ENCODE measurements at regions not wholly inside any gene's neighbourhood (a gene's known extent, or its start where the extent isn't known, plus 50 kb on each side); places are given as distances from the start of the nearest gene placed in this dataset.

- H3K9me3 ChIP-seq (ENCODE audit: control insufficient read depth in 5 of 5, low read length in 5 of 5) = no peaks in the 10 kb centered on the region
- H3K4me3 ChIP-seq (ENCODE audit: low read depth in 1 of 5, low read length in 5 of 5) = peak overlapping the region in 3 of 5 donors; percentile 22 to 53 (median 46)
- H3K4me1 ChIP-seq (ENCODE audit: control insufficient read depth in 5 of 5, insufficient read depth in 5 of 5, low read length in 5 of 5) = peaks cover 11 to 50% (median 30%) of the 10 kb centered on the region in 5 donors
- H3K27me3 ChIP-seq (ENCODE audit: control insufficient read depth in 5 of 5, insufficient read depth in 4 of 5, low read length in 5 of 5) = no peaks in the 10 kb centered on the region
- H3K27ac ChIP-seq (ENCODE audit: low read depth, low read length) = peak overlapping the region; percentile 50
- no peaks in the 10 kb centered on the region for H3K36me3 ChIP-seq (ENCODE audit: control insufficient read depth in 5 of 5, insufficient read depth in 5 of 5, low read length in 5 of 5)
- H3K9ac ChIP-seq (ENCODE audit: low read length in 5 of 5) = peak overlapping the region in 4 of 5 donors; percentile 14 to 59 (median 30)
Measured at GRCh38 chr20:50378170-50379000, 131.8 kb upstream of the PTPN1 start.

DNA sequence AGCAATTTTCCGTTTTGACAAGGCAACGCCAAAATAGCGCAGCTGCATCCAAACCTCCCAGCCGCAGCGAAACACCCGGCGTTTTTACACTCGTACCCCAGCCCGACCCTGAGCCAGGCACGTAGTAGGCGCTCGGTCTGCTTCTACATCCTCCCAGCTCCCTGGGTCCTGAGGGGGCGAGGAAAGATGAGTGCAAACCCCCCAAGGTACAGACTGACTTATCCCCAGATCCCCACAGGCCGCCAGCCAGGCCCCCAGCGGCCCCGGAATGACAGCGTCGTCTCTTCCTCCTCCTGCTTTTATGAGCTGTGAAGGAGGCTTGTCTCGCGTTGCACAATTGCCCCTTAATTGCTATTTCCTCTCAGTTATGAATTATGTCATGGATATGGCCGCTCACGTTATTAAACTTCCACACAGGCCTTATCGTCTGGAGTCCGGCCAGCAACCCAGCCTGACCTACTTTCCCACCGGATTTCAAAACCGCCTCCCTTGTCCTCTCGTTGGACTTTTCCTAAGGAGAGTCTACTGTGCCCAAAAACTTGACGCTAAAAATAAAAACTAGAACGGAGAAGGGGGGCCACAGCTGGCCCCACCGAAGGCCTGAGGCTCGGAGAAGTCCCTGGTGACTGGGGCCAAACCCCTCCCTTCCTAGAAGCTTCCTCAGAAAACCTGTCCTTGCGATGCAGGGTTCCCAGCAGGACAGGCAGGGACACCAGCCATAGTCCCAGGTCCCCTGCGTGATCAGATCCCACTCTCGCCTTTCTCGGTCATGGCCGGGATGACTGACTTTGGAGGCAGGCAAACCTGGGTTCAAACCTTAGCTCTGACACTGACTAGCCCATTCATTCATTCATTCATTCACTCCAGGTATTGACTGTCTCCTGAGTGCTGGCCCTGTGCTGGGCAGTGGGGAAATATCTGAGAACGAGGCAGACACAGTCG is 130.9 kb upstream of the PTPN1 start:
- Histone ChIP-seq H3K9me3 (ENCODE audit: control insufficient read depth in 5 of 5, low read length in 5 of 5) (no peaks in the 10 kb centered on the region), H3K4me1 (ENCODE audit: control insufficient read depth in 5 of 5, insufficient read depth in 5 of 5, low read length in 5 of 5) (peaks cover 11 to 50% (median 30%) of the 10 kb centered on the region in 5 donors), H3K27ac (ENCODE audit: low read depth, low read length) (peak overlapping the region; percentile 50), H3K9ac (ENCODE audit: low read length in 5 of 5) (peak overlapping the region in 4 of 5 donors; percentile 14 to 65 (median 40)), H3K4me3 (ENCODE audit: low read depth in 1 of 5, low read length in 5 of 5) (peak overlapping the region; percentile 11 to 53 (median 22)), H3K27me3 (ENCODE audit: control insufficient read depth in 5 of 5, insufficient read depth in 4 of 5, low read length in 5 of 5) (no peaks in the 10 kb centered on the region), H3K36me3 (ENCODE audit: control insufficient read depth in 5 of 5, insufficient read depth in 5 of 5, low read length in 5 of 5) (no peaks in the 10 kb centered on the region)

GRCh38 chr20:50379991-50380696 is 130.0 kb upstream of the PTPN1 start:
- H3K4me3 ChIP-seq (ENCODE audit: low read depth in 1 of 5, low read length in 5 of 5) = peak overlapping the region in 1 of 5 donors; percentile 11
- H3K9ac ChIP-seq (ENCODE audit: low read length in 5 of 5) = peak overlapping the region in 2 of 5 donors; percentile 21 to 65
- no peaks in the 10 kb centered on the region for H3K9me3 ChIP-seq (ENCODE audit: control insufficient read depth in 5 of 5, low read length in 5 of 5)
- no peaks in the 10 kb centered on the region for H3K27me3 ChIP-seq (ENCODE audit: control insufficient read depth in 5 of 5, insufficient read depth in 4 of 5, low read length in 5 of 5)
- H3K27ac ChIP-seq (ENCODE audit: low read depth, low read length) = peak overlapping the region; percentile 41
- H3K36me3 ChIP-seq (ENCODE audit: control insufficient read depth in 5 of 5, insufficient read depth in 5 of 5, low read length in 5 of 5) = no peaks in the 10 kb centered on the region
- H3K4me1 ChIP-seq (ENCODE audit: control insufficient read depth in 5 of 5, insufficient read depth in 5 of 5, low read length in 5 of 5) = peaks cover 11 to 50% (median 30%) of the 10 kb centered on the region in 5 donors

DNA sequence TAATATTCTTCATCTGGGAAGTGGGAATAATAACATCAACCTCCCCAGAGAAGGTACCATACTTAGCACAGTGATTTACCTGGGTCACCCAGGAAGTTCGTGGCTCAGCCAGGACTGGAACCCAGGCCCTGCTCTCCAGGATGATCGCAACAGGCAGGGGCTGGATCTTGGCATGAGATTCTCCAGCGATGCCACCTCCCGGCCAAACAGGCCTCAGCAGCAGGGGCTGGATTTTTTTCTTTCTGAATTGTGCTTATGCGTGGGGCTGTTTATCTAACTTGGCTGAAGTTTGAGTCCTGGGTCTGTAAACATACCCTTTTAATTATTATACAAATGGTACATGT is 129.5 kb upstream of the PTPN1 start:
- no peaks in the 10 kb centered on the region for H3K9me3 ChIP-seq (ENCODE audit: control insufficient read depth in 5 of 5, low read length in 5 of 5)
- H3K36me3 ChIP-seq (ENCODE audit: control insufficient read depth in 5 of 5, insufficient read depth in 5 of 5, low read length in 5 of 5) = no peaks in the 10 kb centered on the region
- H3K4me1 ChIP-seq (ENCODE audit: control insufficient read depth in 5 of 5, insufficient read depth in 5 of 5, low read length in 5 of 5) = peaks cover 11 to 51% (median 32%) of the 10 kb centered on the region in 5 donors
- no peak overlapping the region for H3K4me3 ChIP-seq (ENCODE audit: low read depth in 1 of 5, low read length in 5 of 5)
- H3K27me3 ChIP-seq (ENCODE audit: control insufficient read depth in 5 of 5, insufficient read depth in 4 of 5, low read length in 5 of 5) = no peaks in the 10 kb centered on the region
- no peak overlapping the region for H3K27ac ChIP-seq (ENCODE audit: low read depth, low read length)
- no peak overlapping the region for H3K9ac ChIP-seq (ENCODE audit: low read length in 5 of 5)

- no peak overlapping the region for H3K9ac ChIP-seq (ENCODE audit: low read length in 5 of 5)
- no peak overlapping the region for H3K4me3 ChIP-seq (ENCODE audit: low read depth in 1 of 5, low read length in 5 of 5)
- H3K4me1 ChIP-seq (ENCODE audit: control insufficient read depth in 5 of 5, insufficient read depth in 5 of 5, low read length in 5 of 5) = peaks cover 11 to 54% (median 32%) of the 10 kb centered on the region in 5 donors
- H3K27me3 ChIP-seq (ENCODE audit: control insufficient read depth in 5 of 5, insufficient read depth in 4 of 5, low read length in 5 of 5) = no peaks in the 10 kb centered on the region
- H3K9me3 ChIP-seq (ENCODE audit: control insufficient read depth in 5 of 5, low read length in 5 of 5) = no peaks in the 10 kb centered on the region
- no peaks in the 10 kb centered on the region for H3K36me3 ChIP-seq (ENCODE audit: control insufficient read depth in 5 of 5, insufficient read depth in 5 of 5, low read length in 5 of 5)
- H3K27ac ChIP-seq (ENCODE audit: low read depth, low read length) = no peak overlapping the region
Measured at GRCh38 chr20:50381075-50381732, 129.0 kb upstream of the PTPN1 start.

DNA sequence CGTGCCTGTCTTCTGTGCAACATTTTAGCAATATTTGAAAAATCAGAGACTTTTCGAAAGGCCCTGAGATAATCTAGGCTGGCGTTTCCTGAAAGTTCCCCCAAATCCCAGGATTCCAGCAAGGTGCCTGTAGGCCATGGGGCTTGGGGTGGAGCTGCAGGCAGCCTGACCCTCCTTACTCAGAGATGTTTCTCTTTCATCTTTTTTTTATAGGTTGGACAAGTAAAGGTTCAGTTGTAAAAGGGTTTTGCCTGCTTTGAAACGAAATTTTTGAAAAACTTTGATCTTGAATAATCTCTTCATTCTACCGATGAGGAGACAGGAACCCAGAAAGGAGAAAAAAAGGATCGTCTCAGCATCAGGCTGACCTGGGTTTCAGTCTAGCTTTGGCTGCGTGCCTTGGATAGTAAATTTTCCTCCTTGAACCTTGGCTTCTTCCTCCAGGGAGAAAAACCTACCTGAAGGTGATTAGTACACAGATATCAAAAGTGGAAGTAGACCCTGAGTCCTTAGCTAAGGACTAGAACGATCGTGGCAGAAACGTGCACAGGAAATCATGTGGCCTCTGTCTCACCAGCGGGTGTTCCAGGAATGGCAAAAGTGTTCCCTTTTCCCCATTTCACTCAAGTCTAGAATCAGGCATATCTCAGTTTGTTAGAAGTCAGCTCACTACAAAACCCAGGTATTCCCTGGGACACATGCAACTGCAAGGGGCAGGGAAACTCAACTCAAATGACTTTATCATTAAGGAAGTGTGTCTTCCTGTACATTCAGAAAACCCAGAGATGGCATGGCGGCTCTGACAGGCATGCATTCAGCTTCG is 128.2 kb upstream of the PTPN1 start:
- Histone ChIP-seq H3K4me3 (ENCODE audit: low read depth in 1 of 5, low read length in 5 of 5) (peak overlapping the region in 1 of 5 donors; percentile 8), H3K9me3 (ENCODE audit: control insufficient read depth in 5 of 5, low read length in 5 of 5) (no peaks in the 10 kb centered on the region), H3K4me1 (ENCODE audit: control insufficient read depth in 5 of 5, insufficient read depth in 5 of 5, low read length in 5 of 5) (peaks cover 11 to 54% (median 32%) of the 10 kb centered on the region in 5 donors), H3K27me3 (ENCODE audit: control insufficient read depth in 5 of 5, insufficient read depth in 4 of 5, low read length in 5 of 5) (no peaks in the 10 kb centered on the region), H3K27ac (ENCODE audit: low read depth, low read length) (no peak overlapping the region), H3K9ac (ENCODE audit: low read length in 5 of 5) (no peak overlapping the region), H3K36me3 (ENCODE audit: control insufficient read depth in 5 of 5, insufficient read depth in 5 of 5, low read length in 5 of 5) (no peaks in the 10 kb centered on the region)

- Histone ChIP-seq H3K27me3 (ENCODE audit: control insufficient read depth in 5 of 5, insufficient read depth in 4 of 5, low read length in 5 of 5) (no peaks in the 10 kb centered on the region), H3K36me3 (ENCODE audit: control insufficient read depth in 5 of 5, insufficient read depth in 5 of 5, low read length in 5 of 5) (no peaks in the 10 kb centered on the region), H3K9ac (ENCODE audit: low read length in 5 of 5) (no peak overlapping the region), H3K4me3 (ENCODE audit: low read depth in 1 of 5, low read length in 5 of 5) (no peak overlapping the region), H3K27ac (ENCODE audit: low read depth, low read length) (no peak overlapping the region), H3K9me3 (ENCODE audit: control insufficient read depth in 5 of 5, low read length in 5 of 5) (no peaks in the 10 kb centered on the region), H3K4me1 (ENCODE audit: control insufficient read depth in 5 of 5, insufficient read depth in 5 of 5, low read length in 5 of 5) (peaks cover 2 to 27% (median 13%) of the 10 kb centered on the region in 5 donors)
Measured at GRCh38 chr20:50385733-50386640, 124.2 kb upstream of the PTPN1 start.

GRCh38 chr20:50386641-50386960 is 123.6 kb upstream of the PTPN1 start:
- Histone ChIP-seq H3K36me3 (ENCODE audit: control insufficient read depth in 5 of 5, insufficient read depth in 5 of 5, low read length in 5 of 5) (no peaks in the 10 kb centered on the region), H3K9me3 (ENCODE audit: control insufficient read depth in 5 of 5, low read length in 5 of 5) (no peaks in the 10 kb centered on the region), H3K27me3 (ENCODE audit: control insufficient read depth in 5 of 5, insufficient read depth in 4 of 5, low read length in 5 of 5) (no peaks in the 10 kb centered on the region), H3K27ac (ENCODE audit: low read depth, low read length) (no peak overlapping the region), H3K4me3 (ENCODE audit: low read depth in 1 of 5, low read length in 5 of 5) (no peak overlapping the region), H3K9ac (ENCODE audit: low read length in 5 of 5) (no peak overlapping the region), H3K4me1 (ENCODE audit: control insufficient read depth in 5 of 5, insufficient read depth in 5 of 5, low read length in 5 of 5) (peaks cover 2 to 22% (median 13%) of the 10 kb centered on the region in 5 donors)
